GM12875 (cell line): ENCODE measurements at regions not wholly inside any gene's neighbourhood (a gene's known extent, or its start where the extent isn't known, plus 50 kb on each side); places are given as distances from the start of the nearest gene placed in this dataset.

Source experiments
- H3K4me3 ChIP-seq: one replicate; pipeline ENCODE4 v1.5.1; 2011; ENCODE audit warnings: low read depth, low read length, control low read depth
- TF ChIP-seq, protein P1 (sequence below): IDR thresholded peaks from 2 replicates; pipeline ENCODE4 v1.5.1; 2011; ENCODE audit warnings: low read depth, mild to moderate bottlenecking, control low read depth, inconsistent platforms, low read length, moderate library complexity, borderline replicate concordance; ENCODE audit not compliant: insufficient read depth

DNA sequence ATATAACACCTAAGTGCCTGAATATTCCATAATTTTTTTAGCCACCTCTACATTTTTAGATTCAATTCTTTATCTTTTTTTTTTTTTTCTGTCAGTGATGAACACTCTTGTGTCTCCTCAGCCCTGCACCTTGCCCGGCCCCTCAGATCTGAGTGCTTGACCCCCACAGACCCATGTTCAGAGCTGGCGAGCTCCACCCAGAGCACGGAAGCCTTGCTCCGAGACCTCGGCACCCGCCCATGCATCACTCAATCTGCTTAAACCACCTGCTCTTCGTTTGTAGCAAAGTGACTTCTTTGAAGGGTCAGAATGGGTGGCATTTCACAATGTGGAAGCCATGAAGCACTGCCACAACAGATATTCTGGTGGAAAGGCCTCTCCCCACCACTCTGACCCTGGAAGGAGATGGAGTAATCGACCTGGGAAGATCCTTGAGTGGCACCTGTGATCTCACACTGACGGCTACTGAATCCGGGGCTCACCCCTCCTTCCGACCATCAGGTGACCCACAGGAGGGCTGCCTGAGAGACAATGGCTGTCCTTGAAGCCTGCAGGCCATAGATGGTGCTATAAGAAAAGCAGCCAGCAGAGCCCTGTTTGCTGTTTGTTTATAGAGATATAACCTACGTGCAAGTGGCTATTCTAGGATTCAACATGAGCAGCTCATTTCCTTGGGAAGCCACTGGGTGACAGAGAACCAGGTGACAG, 261.1 kb upstream of the IRX4 start:
- H3K4me3 ChIP-seq, result no peak overlapping the region
- TF ChIP-seq, protein P1, sequence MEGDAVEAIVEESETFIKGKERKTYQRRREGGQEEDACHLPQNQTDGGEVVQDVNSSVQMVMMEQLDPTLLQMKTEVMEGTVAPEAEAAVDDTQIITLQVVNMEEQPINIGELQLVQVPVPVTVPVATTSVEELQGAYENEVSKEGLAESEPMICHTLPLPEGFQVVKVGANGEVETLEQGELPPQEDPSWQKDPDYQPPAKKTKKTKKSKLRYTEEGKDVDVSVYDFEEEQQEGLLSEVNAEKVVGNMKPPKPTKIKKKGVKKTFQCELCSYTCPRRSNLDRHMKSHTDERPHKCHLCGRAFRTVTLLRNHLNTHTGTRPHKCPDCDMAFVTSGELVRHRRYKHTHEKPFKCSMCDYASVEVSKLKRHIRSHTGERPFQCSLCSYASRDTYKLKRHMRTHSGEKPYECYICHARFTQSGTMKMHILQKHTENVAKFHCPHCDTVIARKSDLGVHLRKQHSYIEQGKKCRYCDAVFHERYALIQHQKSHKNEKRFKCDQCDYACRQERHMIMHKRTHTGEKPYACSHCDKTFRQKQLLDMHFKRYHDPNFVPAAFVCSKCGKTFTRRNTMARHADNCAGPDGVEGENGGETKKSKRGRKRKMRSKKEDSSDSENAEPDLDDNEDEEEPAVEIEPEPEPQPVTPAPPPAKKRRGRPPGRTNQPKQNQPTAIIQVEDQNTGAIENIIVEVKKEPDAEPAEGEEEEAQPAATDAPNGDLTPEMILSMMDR, result no peak

DNA sequence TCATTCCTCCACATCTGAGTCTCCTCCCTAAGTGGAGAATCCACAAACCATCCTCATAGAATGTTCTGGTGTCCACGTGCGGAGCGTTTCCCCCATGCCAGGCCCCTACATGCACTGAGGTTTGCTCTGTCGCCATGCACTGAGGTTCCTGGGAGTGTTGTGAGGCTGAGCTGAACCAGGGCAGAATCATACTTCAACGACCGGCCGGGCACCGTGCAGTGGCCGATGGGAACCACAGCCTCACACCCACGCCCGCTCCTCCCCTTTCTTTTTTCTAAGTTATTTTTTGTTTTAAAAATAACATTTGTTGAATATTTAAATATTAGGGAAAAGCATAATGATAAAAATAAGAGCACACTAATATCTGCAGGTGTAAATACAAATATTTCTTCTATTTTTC, 260.4 kb upstream of the IRX4 start:
- H3K4me3 ChIP-seq, result no peak overlapping the region
- TF ChIP-seq, protein P1, result no peak

DNA sequence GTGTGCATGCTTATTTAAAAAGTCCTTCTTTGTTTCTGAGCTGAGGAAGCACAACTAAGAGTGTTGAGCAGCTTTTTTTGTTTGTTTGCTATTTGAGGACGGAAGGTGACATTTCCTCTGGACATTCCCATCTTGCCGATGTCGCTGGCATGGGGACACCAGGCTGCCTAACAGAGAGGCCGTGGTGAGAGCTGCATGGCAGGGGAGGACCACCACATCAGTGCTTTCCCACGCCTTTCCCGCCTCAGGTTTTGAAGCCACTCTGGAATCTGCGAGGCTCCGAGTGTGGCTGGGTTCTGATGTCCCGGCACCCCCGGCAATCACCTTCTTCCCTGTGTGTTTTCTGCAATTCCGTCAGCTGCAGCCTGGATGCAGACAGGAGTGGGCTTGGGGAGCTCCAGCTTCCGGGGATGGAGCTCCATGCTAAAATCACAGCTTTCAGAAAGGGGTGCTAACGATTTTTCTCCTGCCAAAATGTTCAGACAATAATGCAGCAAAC, 259.8 kb upstream of the IRX4 start:
- TF ChIP-seq, protein P1, result no peak
- no peak overlapping the region for H3K4me3 ChIP-seq

DNA sequence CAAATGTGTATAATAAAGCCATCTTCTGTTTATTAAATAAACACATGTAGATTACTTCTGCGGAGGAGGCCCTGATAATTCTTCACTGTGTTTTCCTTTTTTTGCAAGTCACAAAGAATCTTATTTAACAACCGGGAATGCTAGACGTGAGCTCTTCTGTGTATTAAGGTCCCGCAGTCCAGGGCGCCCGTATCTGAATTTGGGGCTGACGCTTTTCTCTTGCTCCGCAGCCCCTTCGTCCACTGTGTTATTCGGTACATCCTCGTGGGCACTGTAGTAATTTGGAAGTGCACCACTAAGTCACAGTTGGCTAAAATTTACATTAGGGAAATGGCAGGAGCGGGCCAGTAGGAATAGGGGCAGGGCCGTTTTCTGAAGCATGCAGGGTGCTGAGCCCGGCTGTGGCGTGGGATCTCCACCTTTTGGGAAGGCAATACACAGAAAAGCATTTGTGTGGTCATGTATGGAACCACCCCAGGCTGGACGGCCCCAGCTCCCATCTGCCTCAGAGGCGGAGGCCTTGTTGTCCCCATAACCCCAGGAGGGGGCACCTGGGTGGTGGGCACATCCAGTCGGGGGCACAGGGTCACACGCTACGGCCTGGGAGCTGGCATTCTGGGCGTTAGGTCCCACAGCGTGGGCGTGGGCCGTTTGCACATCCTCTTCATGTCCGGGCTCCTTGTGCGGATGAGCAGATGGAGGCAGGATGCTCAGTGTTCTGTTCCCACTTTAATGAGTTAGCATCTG, 258.7 kb upstream of the IRX4 start:
- TF ChIP-seq, protein P1, result no peak
- H3K4me3 ChIP-seq, result no peak overlapping the region

DNA sequence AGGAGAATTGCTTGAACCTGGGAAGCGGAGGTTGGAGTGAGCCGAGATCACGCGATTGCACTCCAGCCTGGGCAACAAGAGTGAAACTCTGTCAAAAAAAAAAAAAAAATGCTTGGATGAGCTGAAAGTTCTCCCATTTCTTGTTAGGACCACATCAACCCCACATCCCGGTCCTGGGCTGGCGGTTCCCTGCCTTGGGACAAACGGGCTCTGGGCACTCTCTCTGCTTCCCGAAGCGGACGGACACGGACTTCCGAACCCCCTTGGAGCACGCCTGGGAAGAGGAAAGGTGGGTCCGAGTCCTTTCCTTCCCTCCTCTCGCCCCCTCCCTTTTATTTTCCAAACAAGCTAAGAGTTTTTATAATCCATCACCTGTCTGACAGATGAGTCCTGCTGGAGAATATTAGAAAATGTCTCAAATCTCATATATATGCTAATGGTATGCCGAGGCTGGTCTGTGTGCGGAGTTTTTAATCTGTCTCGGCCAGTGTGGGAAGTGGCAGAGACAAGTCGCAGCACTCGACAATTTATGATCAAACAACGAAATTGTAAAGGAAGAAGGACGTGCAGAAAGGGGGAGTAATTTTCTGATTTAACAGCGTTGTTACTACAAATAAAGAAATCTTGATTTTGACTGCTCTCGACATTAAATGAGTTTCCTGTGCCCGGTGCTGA, 257.9 kb upstream of the IRX4 start:
- no peak overlapping the region for H3K4me3 ChIP-seq
- TF ChIP-seq, protein P1, result no peak

DNA sequence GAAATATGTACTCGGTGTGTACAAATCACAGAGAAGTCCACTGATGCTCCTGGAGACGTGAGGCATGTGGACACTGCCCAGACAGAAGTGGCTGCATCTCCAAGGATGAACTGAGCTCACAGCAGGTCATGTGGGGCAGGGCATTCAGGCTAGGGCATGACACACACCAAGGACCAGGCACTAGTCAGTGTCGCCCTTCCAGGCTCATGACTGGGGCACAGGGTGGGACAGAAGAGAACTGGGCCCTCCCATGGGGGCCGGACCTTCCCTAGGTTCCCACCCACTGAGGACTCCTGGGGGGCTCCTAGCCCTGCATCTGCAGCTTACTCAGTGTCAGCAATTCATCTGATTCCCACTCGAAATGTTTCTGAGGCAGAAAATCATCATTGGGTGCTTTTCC, 256.8 kb upstream of the IRX4 start:
- H3K4me3 ChIP-seq, result no peak overlapping the region
- TF ChIP-seq, protein P1, result no peak

DNA sequence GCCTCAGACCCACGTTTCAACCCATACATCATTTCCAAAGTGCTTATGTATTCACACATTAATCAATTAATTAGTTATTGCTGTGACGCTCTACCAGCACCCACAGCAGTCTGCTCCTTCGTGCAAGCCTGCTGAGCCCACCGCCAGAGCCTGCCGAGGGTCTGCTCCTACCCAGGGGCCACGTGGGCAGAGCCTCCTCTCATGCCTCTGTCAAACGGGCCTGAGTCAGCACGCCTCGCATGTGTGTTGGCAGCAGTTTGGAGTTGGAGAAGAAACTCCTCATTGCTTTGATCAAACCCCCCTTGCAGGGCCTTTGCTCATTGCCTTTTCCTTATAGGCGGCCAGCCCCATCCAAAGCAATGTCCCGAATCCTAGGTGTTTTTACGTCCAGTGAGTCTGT, 256.2 kb upstream of the IRX4 start:
- TF ChIP-seq, protein P1, result no peak
- no peak overlapping the region for H3K4me3 ChIP-seq
